ENCODE measurements at regions not wholly inside any gene's neighbourhood (a gene's known extent, or its start where the extent isn't known, plus 50 kb on each side); places are given as distances from the start of the nearest gene placed in this dataset.

DNA sequence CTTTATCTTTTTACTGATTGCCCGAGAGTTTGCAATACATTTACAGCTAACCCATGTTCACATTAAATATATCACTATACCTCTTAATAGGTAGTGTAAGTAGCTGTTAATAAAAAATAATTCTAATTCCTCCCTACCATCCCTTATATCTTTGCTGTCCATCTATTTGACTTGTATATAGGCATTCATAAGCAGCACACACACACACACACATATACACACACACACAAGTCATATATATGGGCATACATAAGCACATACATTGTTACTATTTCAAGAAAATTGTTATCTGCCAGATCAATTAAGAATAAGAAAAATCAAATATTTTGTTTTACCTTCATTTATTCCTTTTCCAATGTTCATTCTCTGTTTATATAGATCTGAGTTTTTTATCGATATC lies 176.4 kb downstream of the PPP1R3A start:
- Histone ChIP-seq H3K4me2 (ENCODE audit: low read length) (no peak overlapping the region), H3K27ac (ENCODE audit: low read length) (no peak overlapping the region), H4K20me1 (ENCODE audit: insufficient read depth) (no peaks in the 10 kb centered on the region), H3K36me3 (ENCODE audit: insufficient read depth, low read length) (no peaks in the 10 kb centered on the region), H2AFZ (ENCODE audit: low read depth, low read length) (no peak overlapping the region), H3K9ac (ENCODE audit: low read length) (no peak overlapping the region), H3F3A (ENCODE audit: insufficient read depth, low read length, poor library complexity, severe bottlenecking) (no peaks in the 10 kb centered on the region), H3K27me3 (ENCODE audit: insufficient read depth, low read depth, low read length) (no peaks in the 10 kb centered on the region), H3K4me3 (ENCODE audit: low read length) (no peak overlapping the region), H3K9me3 (ENCODE audit: low read length) (no peaks in the 10 kb centered on the region), H3K79me2 (replicated peaks; ENCODE audit: insufficient read depth, low read length) (no peaks in the 10 kb centered on the region), H3K9me2 (ENCODE audit: insufficient read depth, low read length) (no peaks in the 10 kb centered on the region)
- no peak for TF ChIP-seq RAD21 (conservative IDR thresholded peaks at IDR 0.05)
- TF ChIP-seq, protein P1, sequence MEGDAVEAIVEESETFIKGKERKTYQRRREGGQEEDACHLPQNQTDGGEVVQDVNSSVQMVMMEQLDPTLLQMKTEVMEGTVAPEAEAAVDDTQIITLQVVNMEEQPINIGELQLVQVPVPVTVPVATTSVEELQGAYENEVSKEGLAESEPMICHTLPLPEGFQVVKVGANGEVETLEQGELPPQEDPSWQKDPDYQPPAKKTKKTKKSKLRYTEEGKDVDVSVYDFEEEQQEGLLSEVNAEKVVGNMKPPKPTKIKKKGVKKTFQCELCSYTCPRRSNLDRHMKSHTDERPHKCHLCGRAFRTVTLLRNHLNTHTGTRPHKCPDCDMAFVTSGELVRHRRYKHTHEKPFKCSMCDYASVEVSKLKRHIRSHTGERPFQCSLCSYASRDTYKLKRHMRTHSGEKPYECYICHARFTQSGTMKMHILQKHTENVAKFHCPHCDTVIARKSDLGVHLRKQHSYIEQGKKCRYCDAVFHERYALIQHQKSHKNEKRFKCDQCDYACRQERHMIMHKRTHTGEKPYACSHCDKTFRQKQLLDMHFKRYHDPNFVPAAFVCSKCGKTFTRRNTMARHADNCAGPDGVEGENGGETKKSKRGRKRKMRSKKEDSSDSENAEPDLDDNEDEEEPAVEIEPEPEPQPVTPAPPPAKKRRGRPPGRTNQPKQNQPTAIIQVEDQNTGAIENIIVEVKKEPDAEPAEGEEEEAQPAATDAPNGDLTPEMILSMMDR (IDR thresholded peaks at IDR 0.05; ENCODE audit: poor library complexity, severe bottlenecking) = no peak
- no peak for TF ChIP-seq EZH2 (IDR thresholded peaks at IDR 0.05; ENCODE audit: borderline replicate concordance, insufficient read depth, low read length, poor library complexity, severe bottlenecking)
- TF ChIP-seq MXI1 (conservative IDR thresholded peaks at IDR 0.05; ENCODE audit: poor library complexity, severe bottlenecking) = no peak
- TF ChIP-seq EP300 (conservative IDR thresholded peaks at IDR 0.05; ENCODE audit: poor library complexity, severe bottlenecking) = no peak
- TF ChIP-seq, protein P2, sequence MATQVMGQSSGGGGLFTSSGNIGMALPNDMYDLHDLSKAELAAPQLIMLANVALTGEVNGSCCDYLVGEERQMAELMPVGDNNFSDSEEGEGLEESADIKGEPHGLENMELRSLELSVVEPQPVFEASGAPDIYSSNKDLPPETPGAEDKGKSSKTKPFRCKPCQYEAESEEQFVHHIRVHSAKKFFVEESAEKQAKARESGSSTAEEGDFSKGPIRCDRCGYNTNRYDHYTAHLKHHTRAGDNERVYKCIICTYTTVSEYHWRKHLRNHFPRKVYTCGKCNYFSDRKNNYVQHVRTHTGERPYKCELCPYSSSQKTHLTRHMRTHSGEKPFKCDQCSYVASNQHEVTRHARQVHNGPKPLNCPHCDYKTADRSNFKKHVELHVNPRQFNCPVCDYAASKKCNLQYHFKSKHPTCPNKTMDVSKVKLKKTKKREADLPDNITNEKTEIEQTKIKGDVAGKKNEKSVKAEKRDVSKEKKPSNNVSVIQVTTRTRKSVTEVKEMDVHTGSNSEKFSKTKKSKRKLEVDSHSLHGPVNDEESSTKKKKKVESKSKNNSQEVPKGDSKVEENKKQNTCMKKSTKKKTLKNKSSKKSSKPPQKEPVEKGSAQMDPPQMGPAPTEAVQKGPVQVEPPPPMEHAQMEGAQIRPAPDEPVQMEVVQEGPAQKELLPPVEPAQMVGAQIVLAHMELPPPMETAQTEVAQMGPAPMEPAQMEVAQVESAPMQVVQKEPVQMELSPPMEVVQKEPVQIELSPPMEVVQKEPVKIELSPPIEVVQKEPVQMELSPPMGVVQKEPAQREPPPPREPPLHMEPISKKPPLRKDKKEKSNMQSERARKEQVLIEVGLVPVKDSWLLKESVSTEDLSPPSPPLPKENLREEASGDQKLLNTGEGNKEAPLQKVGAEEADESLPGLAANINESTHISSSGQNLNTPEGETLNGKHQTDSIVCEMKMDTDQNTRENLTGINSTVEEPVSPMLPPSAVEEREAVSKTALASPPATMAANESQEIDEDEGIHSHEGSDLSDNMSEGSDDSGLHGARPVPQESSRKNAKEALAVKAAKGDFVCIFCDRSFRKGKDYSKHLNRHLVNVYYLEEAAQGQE (IDR thresholded peaks at IDR 0.05; ENCODE audit: borderline replicate concordance) = no peak
- TF ChIP-seq SMC3 (conservative IDR thresholded peaks at IDR 0.05; ENCODE audit: poor library complexity) = no peak

DNA sequence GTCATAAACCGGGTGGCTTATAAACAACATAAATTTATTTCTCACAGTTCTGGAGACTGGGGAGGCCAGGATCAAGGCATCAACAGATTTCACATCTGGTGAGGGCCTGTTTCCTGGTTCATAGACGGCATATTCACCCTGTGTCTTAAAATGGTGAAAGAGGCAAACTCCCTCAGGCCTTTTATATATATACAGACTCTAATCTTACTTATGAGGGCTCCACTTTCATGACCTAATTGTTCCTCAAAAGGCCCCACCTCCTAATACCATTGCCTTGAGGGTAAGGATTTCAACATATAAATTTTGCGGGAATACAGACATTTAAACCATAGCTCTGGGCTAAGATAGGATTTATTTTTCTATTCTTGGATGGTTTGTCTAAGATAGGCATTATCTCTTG lies 187.2 kb downstream of the PPP1R3A start:
- Histone ChIP-seq H2AFZ (ENCODE audit: low read depth, low read length) (no peak overlapping the region), H3K9me3 (ENCODE audit: low read length) (no peaks in the 10 kb centered on the region), H3K27me3 (ENCODE audit: insufficient read depth, low read depth, low read length) (no peaks in the 10 kb centered on the region), H3K36me3 (ENCODE audit: insufficient read depth, low read length) (no peaks in the 10 kb centered on the region), H3K9ac (ENCODE audit: low read length) (no peak overlapping the region), H3K27ac (ENCODE audit: low read length) (no peak overlapping the region), H3F3A (ENCODE audit: insufficient read depth, low read length, poor library complexity, severe bottlenecking) (no peaks in the 10 kb centered on the region), H3K79me2 (replicated peaks; ENCODE audit: insufficient read depth, low read length) (no peaks in the 10 kb centered on the region), H3K4me3 (ENCODE audit: low read length) (no peak overlapping the region), H4K20me1 (ENCODE audit: insufficient read depth) (no peaks in the 10 kb centered on the region), H3K4me2 (ENCODE audit: low read length) (no peak overlapping the region), H3K9me2 (ENCODE audit: insufficient read depth, low read length) (no peaks in the 10 kb centered on the region)
- TF ChIP-seq EZH2 (IDR thresholded peaks at IDR 0.05; ENCODE audit: borderline replicate concordance, insufficient read depth, low read length, poor library complexity, severe bottlenecking) = no peak
- no peak for TF ChIP-seq TAF1 (IDR thresholded peaks at IDR 0.05; ENCODE audit: low read depth)
- no peak for TF ChIP-seq EP300 (conservative IDR thresholded peaks at IDR 0.05; ENCODE audit: poor library complexity, severe bottlenecking)
- TF ChIP-seq SMC3 (conservative IDR thresholded peaks at IDR 0.05; ENCODE audit: poor library complexity) = no peak
- TF ChIP-seq POLR2AphosphoS5 (IDR thresholded peaks at IDR 0.05) = no peak
- TF ChIP-seq, protein P2 (IDR thresholded peaks at IDR 0.05; ENCODE audit: borderline replicate concordance) = no peak
